Gastrocnemius medialis (tissue), 4 donors: ENCODE measurements at regions not wholly inside any gene's neighbourhood (a gene's known extent, or its start where the extent isn't known, plus 50 kb on each side); places are given as distances from the start of the nearest gene placed in this dataset.

Experiments used
- ATAC-seq, 2 donors: fragments of 150-250 bp; one replicate each; pipeline ENCODE4 v1.9.1; 2016
- DNase-seq, 2 donors: peaks; one replicate each; pipeline ENCODE4 v3.0.0-alpha.2; 2019
- H3K27ac ChIP-seq, 4 donors: fragments of 200-600 bp; sonication (generic); 1 replicate in 1 of 4; 2 replicates in 3 of 4; pipeline ENCODE4 v1.5.1; 2016 to 2018; ENCODE audit warnings: mild to moderate bottlenecking in 2 of 4, moderate library complexity in 1 of 4
- H3K27me3 ChIP-seq, 3 donors: fragments of 200-600 bp; sonication (generic) in 2 of 3; 1 replicate in 1 of 3; 2 replicates in 2 of 3; pipeline versions ENCODE4 v1.5.1 to v1.6.0; 2016 to 2019; ENCODE audit warnings: mild to moderate bottlenecking in 1 of 3, moderate library complexity in 1 of 3
- H3K36me3 ChIP-seq, 2 donors: fragments of 200-600 bp; sonication (generic) in 1 of 2; one replicate each; pipeline ENCODE4 v1.5.1; 2017 to 2018
- H3K4me1 ChIP-seq, 2 donors: fragments of 200-600 bp; sonication (generic) in 1 of 2; one replicate each; pipeline ENCODE4 v1.5.1; 2016 to 2017; ENCODE audit warnings: mild to moderate bottlenecking in 2 of 2
- H3K4me3 ChIP-seq, 4 donors: fragments of 200-600 bp; sonication (generic) in 3 of 4; 1 replicate in 1 of 4; 2 replicates in 3 of 4; pipeline ENCODE4 v1.5.1; 2016 to 2019; ENCODE audit warnings: mild to moderate bottlenecking in 2 of 4
- H3K9me3 ChIP-seq, 3 donors: fragments of 200-600 bp; sonication (generic) in 2 of 3; 1 replicate in 1 of 3; 2 replicates in 2 of 3; pipeline ENCODE4 v1.5.1; 2016 to 2019
- CTCF ChIP-seq, 5 experiments: fragments of 450-650 bp in 3 of 5; fragments of 200-600 bp in 2 of 5; sonication (generic) in 2 of 5; IDR thresholded peaks in 4 of 5; conservative IDR thresholded peaks in 1 of 5; 1 replicate in 4 of 5; 2 replicates in 1 of 5; pipeline ENCODE4 v1.5.1; 2016 to 2019; ENCODE audit warnings: antibody characterized with exemption in 5 of 5, mild to moderate bottlenecking in 3 of 5, moderate library complexity in 3 of 5
- POLR2A ChIP-seq, 2 donors: fragments of 450-650 bp; IDR thresholded peaks; one replicate each; pipeline ENCODE4 v1.6.1; 2017; ENCODE audit warnings: antibody characterized with exemption in 2 of 2, mild to moderate bottlenecking in 2 of 2, moderate library complexity in 2 of 2
- in situ Hi-C, 4 donors: fragments of 200-750 bp; cut with MboI; loops; one replicate each; pipeline versions ENCODE4 v1.15.0 to v1.8.0; 2017; ENCODE audit warnings: low sequenced_read_pairs in 4 of 4
- intact Hi-C: fragments of 100-400 bp; cut with DNase I; formaldehyde crosslinking; loops from one replicate; pipeline ENCODE4 v1.15.1; 2023; ENCODE audit warnings: low total_unique reads

DNA sequence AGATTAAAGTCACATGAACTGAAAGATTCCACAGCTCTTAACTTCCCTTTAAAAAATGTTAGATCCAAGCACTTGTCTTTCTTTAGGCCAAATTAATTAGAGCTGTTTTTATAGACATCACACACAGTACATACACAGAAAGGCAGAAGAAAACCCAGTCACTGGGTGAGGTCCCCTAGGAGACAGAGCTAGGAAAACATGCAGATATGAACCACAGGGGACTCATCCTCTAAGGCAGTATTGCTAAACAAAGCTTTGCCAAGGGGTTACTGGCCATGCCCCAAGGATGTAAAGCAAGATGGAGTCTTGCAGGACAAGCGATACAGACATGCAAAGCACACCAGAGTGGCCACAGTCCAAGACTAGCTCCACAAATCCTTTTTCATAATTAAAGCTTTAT, 227.0 kb downstream of the SEMA6A start:
- no peak overlapping the region for H3K4me3 ChIP-seq
- intact Hi-C loops (no loop called here), in situ Hi-C loops (no loop called here)
- peaks cover 0 to 3% of the 10 kb centered on the region in 2 donors for H3K4me1 ChIP-seq
- DNase-seq (no peak), ATAC-seq (no peak)
- H3K36me3 ChIP-seq, result peaks cover 0 to 4% of the 10 kb centered on the region in 2 donors
- no peaks in the 10 kb centered on the region for H3K27me3 ChIP-seq
- no peak overlapping the region for H3K27ac ChIP-seq
- H3K9me3 ChIP-seq, result no peaks in the 10 kb centered on the region
- no peak for TF ChIP-seq CTCF (IDR thresholded peaks at IDR 0.05 in 4 of 5, conservative IDR thresholded peaks at IDR 0.05 in 1 of 5)
- no peak for TF ChIP-seq POLR2A (IDR thresholded peaks at IDR 0.05)

GRCh38 chr5:116343961-116344360, 230.7 kb downstream of the SEMA6A start:
- in situ Hi-C loops (no loop called here), intact Hi-C loops (no loop called here)
- TF ChIP-seq CTCF (IDR thresholded peaks at IDR 0.05 in 4 of 5, conservative IDR thresholded peaks at IDR 0.05 in 1 of 5) (no peak), POLR2A (IDR thresholded peaks at IDR 0.05) (no peak)
- Histone ChIP-seq H3K4me3 (no peak overlapping the region), H3K27ac (no peak overlapping the region), H3K36me3 (no peaks in the 10 kb centered on the region), H3K27me3 (no peaks in the 10 kb centered on the region), H3K9me3 (no peaks in the 10 kb centered on the region), H3K4me1 (peaks cover 0 to 3% of the 10 kb centered on the region in 2 donors)
- ATAC-seq (no peak), DNase-seq (peak in 1 of 2 donors; percentile 26)
